GM19351 (cell line): ENCODE measurements at regions not wholly inside any gene's neighbourhood (a gene's known extent, or its start where the extent isn't known, plus 50 kb on each side); places are given as distances from the start of the nearest gene placed in this dataset.
"Not testable (repeated sequence)": the region's sequence is repeated elsewhere in the genome, so short reads cannot be mapped to it uniquely, and the experiment has no call there.

Experiments
- ATAC-seq: cut with Tn5 transposase; IDR thresholded peaks from one replicate; pipeline ENCODE4 v1.9.1; 2021; ENCODE audit warnings: mild to moderate bottlenecking, moderate library complexity; ENCODE audit not compliant: unreplicated experiment

DNA sequence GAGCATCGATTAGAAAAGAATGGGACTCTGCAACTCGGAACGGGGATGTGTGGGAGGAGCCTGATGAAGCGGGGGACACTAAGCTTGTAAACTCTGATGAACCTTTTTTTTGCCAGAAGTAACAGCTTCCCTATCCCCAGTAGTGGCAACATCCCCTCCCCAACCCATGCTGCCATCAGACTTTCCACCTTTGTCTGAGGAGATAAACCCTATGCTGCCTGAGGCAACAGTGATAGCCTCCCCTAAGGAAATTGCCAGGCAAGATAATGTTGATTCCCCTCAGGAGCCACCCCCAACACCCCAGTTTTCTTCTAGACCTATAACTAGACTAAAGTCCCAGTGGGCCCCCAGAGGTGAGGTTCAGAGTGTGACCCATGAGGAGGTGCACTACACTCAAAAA lies 173.7 kb downstream of the AKR1D1 start:
- ATAC-seq = no peak

- not testable (repeated sequence) for ATAC-seq
These were observed 176.4 kb downstream of the AKR1D1 start for GRCh38 chr7:138252666-138253065.

GRCh38 chr7:138254444-138254843 lies 178.2 kb downstream of the AKR1D1 start:
- ATAC-seq = no peak

GRCh38 chr7:138257459-138258196 lies 181.4 kb downstream of the AKR1D1 start:
- ATAC-seq = no peak

DNA sequence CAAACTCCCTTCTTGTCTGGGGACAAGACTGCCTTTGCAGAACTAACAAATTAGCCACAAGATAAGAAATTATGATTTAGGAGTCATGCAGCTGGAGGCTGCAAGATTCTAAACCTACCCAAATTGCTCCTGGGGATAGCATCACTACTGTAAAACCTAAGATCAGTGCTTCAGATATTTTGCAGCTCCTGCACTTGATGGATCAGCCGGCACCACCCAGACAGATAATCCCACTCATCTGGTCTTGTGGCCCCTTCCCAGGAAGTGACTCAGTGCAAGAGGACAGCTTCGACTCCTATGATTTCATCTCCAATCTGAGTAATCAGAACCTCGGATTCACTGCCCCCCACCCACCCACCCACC lies 181.9 kb downstream of the AKR1D1 start:
- no peak for ATAC-seq

GRCh38 chr7:138259675-138260074 lies 183.4 kb downstream of the AKR1D1 start:
- no peak for ATAC-seq

- ATAC-seq = no peak
These were observed 191.7 kb downstream of the AKR1D1 start for GRCh38 chr7:138267934-138268333.

DNA sequence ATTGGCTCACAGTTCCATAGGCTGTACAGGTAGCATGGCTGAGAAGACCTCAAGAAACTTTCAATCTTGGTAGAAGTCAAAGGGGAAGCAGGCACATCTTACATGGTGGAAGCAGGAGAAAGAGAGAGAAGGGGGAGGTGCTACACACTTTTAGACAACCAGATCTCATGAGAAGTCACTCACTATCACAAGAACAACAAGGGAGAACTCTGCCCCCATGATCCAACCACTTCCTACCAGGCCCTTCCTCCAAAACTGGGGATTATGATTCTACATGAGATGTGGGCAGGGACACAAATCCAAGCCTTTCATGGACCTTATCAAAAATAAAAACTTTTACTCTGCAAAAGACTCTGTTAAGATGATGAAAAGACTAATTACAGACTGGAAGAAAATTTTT lies 183.2 kb upstream of the TRIM24 start:
- no peak for ATAC-seq

GRCh38 chr7:138278601-138279000 lies 181.5 kb upstream of the TRIM24 start:
- ATAC-seq = no peak

DNA sequence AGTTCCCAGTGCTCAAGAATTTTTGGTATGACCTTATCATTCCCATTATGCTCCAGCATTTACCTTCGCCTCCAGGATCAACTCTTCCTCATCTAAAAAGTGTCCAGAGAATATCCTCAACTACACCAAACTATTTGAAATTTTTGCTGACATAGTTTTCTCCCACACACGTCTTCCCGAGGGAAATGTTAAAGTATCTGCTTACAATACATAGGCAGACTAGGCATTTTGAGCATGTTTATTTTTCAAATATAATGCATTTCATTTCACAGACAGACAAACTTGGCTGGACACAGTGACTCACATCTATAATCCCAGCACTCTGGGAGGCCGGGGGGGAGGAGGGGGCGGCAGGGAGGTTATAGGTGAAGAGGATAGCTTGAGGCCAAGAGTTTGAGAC lies 177.1 kb upstream of the TRIM24 start:
- ATAC-seq = no peak

DNA sequence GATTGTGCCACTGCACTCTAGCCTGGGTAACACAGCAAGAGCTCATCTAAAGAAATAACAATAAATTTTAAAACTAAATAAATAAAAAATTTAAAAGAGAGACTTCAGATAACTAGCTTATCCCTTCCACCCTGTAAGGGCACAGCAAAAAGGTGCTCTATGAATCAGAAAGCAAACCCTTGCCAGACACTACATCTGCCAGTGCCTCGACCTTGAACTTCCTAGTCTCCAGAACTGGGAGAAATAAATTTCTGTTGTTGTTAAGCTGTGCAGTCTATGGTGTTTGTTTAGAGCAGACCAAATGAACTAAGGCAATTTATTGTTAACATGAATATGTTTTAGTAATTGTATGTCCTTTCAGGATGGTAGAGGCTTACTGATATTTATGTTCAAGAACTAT lies 174.9 kb upstream of the TRIM24 start:
- no peak for ATAC-seq

GRCh38 chr7:138286846-138287245 lies 173.2 kb upstream of the TRIM24 start:
- no peak for ATAC-seq

GRCh38 chr7:138287549-138287948 lies 172.5 kb upstream of the TRIM24 start:
- ATAC-seq = no peak

- ATAC-seq = no peak
These were observed 171.0 kb upstream of the TRIM24 start for GRCh38 chr7:138289082-138289481.

DNA sequence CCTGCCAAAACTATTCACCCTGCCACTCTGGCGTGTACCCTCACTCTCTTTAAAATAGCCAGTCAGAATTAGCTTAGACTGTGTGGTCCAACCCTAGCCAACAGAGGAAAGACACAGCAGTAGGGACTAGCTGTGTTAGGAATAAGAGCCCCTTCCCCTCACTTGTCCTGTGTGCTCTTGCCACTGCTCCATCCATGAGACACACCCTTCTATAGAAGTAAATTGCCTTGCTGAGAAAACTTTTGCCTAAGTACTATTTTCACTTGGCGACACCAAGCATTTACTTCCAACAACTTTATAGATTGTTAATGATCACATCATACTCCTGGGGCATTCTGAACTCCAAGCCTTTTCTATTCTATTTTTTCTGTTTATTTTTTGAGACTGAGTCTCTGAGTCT lies 170.2 kb upstream of the TRIM24 start:
- no peak for ATAC-seq

GRCh38 chr7:138292951-138293350 lies 167.1 kb upstream of the TRIM24 start:
- ATAC-seq = no peak

GRCh38 chr7:138295049-138295637 lies 164.9 kb upstream of the TRIM24 start:
- peak; percentile 74 for ATAC-seq

DNA sequence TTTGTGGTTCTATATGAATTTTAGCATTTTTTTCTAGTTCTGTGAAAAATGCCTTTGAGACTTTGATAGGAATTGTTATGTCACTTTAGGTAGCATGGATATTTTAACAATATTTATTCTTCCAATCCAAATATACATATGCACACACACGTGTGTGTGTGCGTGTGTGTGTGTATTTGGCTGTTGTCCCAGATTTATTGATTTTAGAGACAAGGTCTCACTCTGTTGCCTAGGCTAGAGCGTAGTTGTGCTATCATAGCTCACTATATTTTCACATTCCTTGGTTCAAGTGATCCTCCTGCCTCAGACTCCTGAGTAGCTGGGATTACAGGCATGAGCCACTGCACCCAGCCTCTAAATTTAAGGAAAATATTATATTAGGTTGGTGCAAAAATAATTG lies 162.5 kb upstream of the TRIM24 start:
- ATAC-seq = no peak

- no peak for ATAC-seq
These were observed 161.0 kb upstream of the TRIM24 start for GRCh38 chr7:138299066-138299465.

GRCh38 chr7:138303230-138304070 lies 156.6 kb upstream of the TRIM24 start:
- no peak for ATAC-seq

GRCh38 chr7:138304071-138304320 lies 156.1 kb upstream of the TRIM24 start:
- ATAC-seq = no peak

- no peak for ATAC-seq
These were observed 152.4 kb upstream of the TRIM24 start for GRCh38 chr7:138307633-138308032.
